ENCODE measurements at regions not wholly inside any gene's neighbourhood (a gene's known extent, or its start where the extent isn't known, plus 50 kb on each side); places are given as distances from the start of the nearest gene placed in this dataset.

DNA sequence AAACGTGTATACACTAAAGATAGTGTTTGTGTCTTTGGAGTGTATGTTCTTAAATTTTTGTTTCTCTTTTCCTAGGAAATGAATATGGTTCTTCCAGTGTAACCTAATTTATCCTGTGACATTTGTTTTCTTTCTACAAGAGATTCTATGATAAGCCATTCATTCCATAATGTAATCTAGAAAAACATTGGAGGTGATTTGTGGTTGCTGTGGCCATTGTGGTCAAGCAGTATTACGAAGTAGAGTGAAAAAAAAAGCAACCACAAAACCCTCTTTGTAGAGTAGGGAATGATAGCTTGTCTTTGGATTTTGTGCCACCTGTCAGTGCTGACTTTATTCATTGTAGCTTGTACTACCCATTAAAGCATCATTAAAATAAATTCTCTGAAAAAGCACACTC, 1209.6 kb downstream of the ZPLD1 start:
- TF ChIP-seq MAFK (IDR thresholded peaks at IDR 0.05; ENCODE audit: low read depth, low read length) (no peak), EZH2 (IDR thresholded peaks at IDR 0.05; ENCODE audit: low read depth, low read length, severe bottlenecking) (no peak)
